HCT116 (cell line): ENCODE measurements at regions not wholly inside any gene's neighbourhood (a gene's known extent, or its start where the extent isn't known, plus 50 kb on each side); places are given as distances from the start of the nearest gene placed in this dataset.

Experiments used
- ATAC-seq: fragments of 200-7000 bp; cut with Tn5 transposase; 2 replicates; pipeline ENCODE4 v1.9.1; 2020; ENCODE audit warnings: mild to moderate bottlenecking, moderate library complexity
- BruUV-seq: library from RNA; stranded (reverse); fragments of 400-500 nt; replicated peaks from 2 replicates; lab custom pipeline; 2021; lab: Mats Ljungman, UMichigan
- CTCF ChIA-PET: fragments of 300-600 bp; sonication (Branson Sonifier 250); formaldehyde crosslinking; loops from one replicate; lab custom pipeline; 2021; ENCODE audit warnings: antibody characterized with exemption; lab: Charles Lee
- POLR2A ChIA-PET: fragments of 300-600, 350-600 bp; sonication (Branson Sonifier 250); formaldehyde crosslinking; loops from one replicate; lab custom pipeline; 2021; ENCODE audit warnings: antibody characterized with exemption; lab: Charles Lee
- RAD21 ChIA-PET, 2 experiments: fragments of 300-600 bp; sonication (Branson Sonifier 250); formaldehyde crosslinking; loops; one replicate each; lab custom pipeline; 2023; ENCODE audit warnings: low total read pairs in 2 of 2; ENCODE audit not compliant: uncharacterized antibody in 2 of 2, unreplicated experiment in 2 of 2, low non-redundant PET in 1 of 2; lab: Charles Lee
- DNase-seq: peaks from one replicate; pipeline ENCODE4 v3.0.0-alpha.2; 2010; ENCODE audit warnings: low read depth, low spot score
- H2AFZ ChIP-seq: fragments of 200-600 bp; shearing (Covaris generic), sonication (generic); 2 replicates; pipeline ENCODE4 v1.6.1; 2017; ENCODE audit warnings: low read depth, mixed run types, mixed read lengths, antibody characterized with exemption, low read length; ENCODE audit not compliant: poor library complexity, severe bottlenecking
- H3K27ac ChIP-seq: 2 replicates; pipeline ENCODE4 v1.5.1; 2012; ENCODE audit warnings: low read depth, low read length
- H3K27me3 ChIP-seq: fragments of 200-600 bp; sonication (generic); 2 replicates; pipeline ENCODE4 v1.6.1; 2016; ENCODE audit warnings: mixed run types, low read length, mixed read lengths; ENCODE audit not compliant: insufficient read depth
- H3K36me3 ChIP-seq, 2 experiments: fragments of 200-500 bp in 1 of 2; fragments of 200-600 bp in 1 of 2; sonication (Bioruptor generic) in 1 of 2; sonication (generic) in 1 of 2; 2 replicates each; pipeline versions ENCODE4 v1.5.1 to v1.6.1; 2014 to 2016; ENCODE audit warnings: low read length in 2 of 2, inconsistent platforms in 1 of 2, mixed read lengths in 1 of 2, mixed run types in 1 of 2; ENCODE audit not compliant: insufficient read depth in 2 of 2, control insufficient read depth in 1 of 2
- H3K4me1 ChIP-seq, 2 experiments: fragments of 200-600 bp in 1 of 2; sonication (generic) in 1 of 2; 2 replicates each; pipeline versions ENCODE4 v1.5.1 to v1.6.1; 2012 to 2017; ENCODE audit warnings: low read length in 2 of 2, inconsistent platforms in 1 of 2, mild to moderate bottlenecking in 1 of 2, mixed read lengths in 1 of 2, mixed run types in 1 of 2, moderate library complexity in 1 of 2; ENCODE audit not compliant: insufficient read depth in 2 of 2, control insufficient read depth in 1 of 2
- H3K4me2 ChIP-seq: fragments of 200-600 bp; sonication (generic); 2 replicates; pipeline ENCODE4 v1.6.1; 2017; ENCODE audit warnings: mixed run types, low read length, mixed read lengths
- H3K4me3 ChIP-seq, 2 experiments: fragments of 200-600 bp in 1 of 2; sonication (generic) in 1 of 2; replicated peaks in 1 of 2; 2 replicates each; pipeline ENCODE4 v1.5.1; 2011 to 2016; ENCODE audit warnings: low read length in 2 of 2, control low read depth in 1 of 2, low read depth in 1 of 2, mild to moderate bottlenecking in 1 of 2, mixed read lengths in 1 of 2, mixed run types in 1 of 2
- H3K79me2 ChIP-seq: fragments of 200-600 bp; sonication (generic); 2 replicates; pipeline ENCODE4 v1.6.1; 2017; ENCODE audit warnings: mild to moderate bottlenecking, mixed run types, low read length, moderate library complexity, mixed read lengths; ENCODE audit not compliant: insufficient read depth
- H3K9ac ChIP-seq: fragments of 200-600 bp; sonication (generic); 2 replicates; pipeline ENCODE4 v1.6.1; 2016; ENCODE audit warnings: low read length, mixed read lengths
- H3K9me2 ChIP-seq: fragments of 200-600 bp; sonication (generic), shearing (Covaris generic); 2 replicates; pipeline ENCODE4 v1.6.1; 2017; ENCODE audit warnings: mixed run types, mild to moderate bottlenecking, moderate library complexity; ENCODE audit not compliant: insufficient read depth
- H3K9me3 ChIP-seq, 2 experiments: fragments of 200-500 bp in 1 of 2; fragments of 200-600 bp in 1 of 2; sonication (Bioruptor generic) in 1 of 2; sonication (generic) in 1 of 2; 2 replicates each; pipeline ENCODE4 v1.6.1; 2014 to 2017; ENCODE audit warnings: low read length in 2 of 2, mixed read lengths in 2 of 2, inconsistent platforms in 1 of 2, low read depth in 1 of 2, mild to moderate bottlenecking in 1 of 2, mixed run types in 1 of 2, moderate library complexity in 1 of 2; ENCODE audit not compliant: control insufficient read depth in 1 of 2, insufficient read depth in 1 of 2
- H4K20me1 ChIP-seq: fragments of 200-600 bp; sonication (generic), shearing (Covaris generic); 2 replicates; pipeline ENCODE4 v1.6.1; 2017; ENCODE audit warnings: mixed run types, mild to moderate bottlenecking, moderate library complexity; ENCODE audit not compliant: insufficient read depth
- CBX3 ChIP-seq: IDR thresholded peaks from 2 replicates; pipeline ENCODE4 v1.6.1; 2012; ENCODE audit warnings: low read depth
- ELF1 ChIP-seq: IDR thresholded peaks from 2 replicates; pipeline ENCODE4 v1.6.1; 2012; ENCODE audit warnings: low read depth, borderline replicate concordance
- POLR2AphosphoS5 ChIP-seq: IDR thresholded peaks from 2 replicates; pipeline ENCODE4 v1.6.1; 2011; ENCODE audit warnings: mild to moderate bottlenecking, low read depth, low read length, moderate library complexity
- TCF7L2 ChIP-seq: IDR thresholded peaks from 2 replicates; pipeline ENCODE4 v1.7.0; 2011; ENCODE audit warnings: borderline replicate concordance, inconsistent platforms; ENCODE audit not compliant: insufficient read depth, insufficient read length; ENCODE audit errors: extremely low read depth
- intact Hi-C: fragments of 100-400 bp; cut with micrococcal nuclease; formaldehyde crosslinking; loops from 2 replicates; pipeline ENCODE4 v1.10.0; 2022
- TF ChIP-seq, protein P1 (sequence below): IDR thresholded peaks from 2 replicates; pipeline ENCODE4 v1.6.1; 2012; ENCODE audit warnings: low read depth

DNA sequence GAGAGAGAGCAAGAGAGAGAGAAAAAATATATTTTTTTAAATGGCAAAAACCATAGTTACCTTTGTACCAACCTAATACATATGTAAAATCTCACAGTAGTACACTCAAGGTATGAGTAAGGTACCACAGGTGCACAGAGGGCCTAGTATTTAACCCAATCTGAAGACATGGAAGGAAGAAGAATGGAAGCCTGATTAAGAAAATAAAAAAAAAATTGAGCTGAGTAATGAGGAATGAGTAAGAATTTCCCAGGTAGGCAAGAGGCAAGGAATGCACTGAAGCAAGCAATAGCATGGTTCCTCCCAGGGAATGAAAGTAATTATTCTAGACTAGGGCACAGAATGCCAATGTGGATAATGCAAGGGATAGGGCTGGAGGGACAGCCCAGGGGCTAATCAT is 294.2 kb downstream of the FIGN start (continued):
- no peak for TF ChIP-seq ELF1
- TF ChIP-seq, protein P1, sequence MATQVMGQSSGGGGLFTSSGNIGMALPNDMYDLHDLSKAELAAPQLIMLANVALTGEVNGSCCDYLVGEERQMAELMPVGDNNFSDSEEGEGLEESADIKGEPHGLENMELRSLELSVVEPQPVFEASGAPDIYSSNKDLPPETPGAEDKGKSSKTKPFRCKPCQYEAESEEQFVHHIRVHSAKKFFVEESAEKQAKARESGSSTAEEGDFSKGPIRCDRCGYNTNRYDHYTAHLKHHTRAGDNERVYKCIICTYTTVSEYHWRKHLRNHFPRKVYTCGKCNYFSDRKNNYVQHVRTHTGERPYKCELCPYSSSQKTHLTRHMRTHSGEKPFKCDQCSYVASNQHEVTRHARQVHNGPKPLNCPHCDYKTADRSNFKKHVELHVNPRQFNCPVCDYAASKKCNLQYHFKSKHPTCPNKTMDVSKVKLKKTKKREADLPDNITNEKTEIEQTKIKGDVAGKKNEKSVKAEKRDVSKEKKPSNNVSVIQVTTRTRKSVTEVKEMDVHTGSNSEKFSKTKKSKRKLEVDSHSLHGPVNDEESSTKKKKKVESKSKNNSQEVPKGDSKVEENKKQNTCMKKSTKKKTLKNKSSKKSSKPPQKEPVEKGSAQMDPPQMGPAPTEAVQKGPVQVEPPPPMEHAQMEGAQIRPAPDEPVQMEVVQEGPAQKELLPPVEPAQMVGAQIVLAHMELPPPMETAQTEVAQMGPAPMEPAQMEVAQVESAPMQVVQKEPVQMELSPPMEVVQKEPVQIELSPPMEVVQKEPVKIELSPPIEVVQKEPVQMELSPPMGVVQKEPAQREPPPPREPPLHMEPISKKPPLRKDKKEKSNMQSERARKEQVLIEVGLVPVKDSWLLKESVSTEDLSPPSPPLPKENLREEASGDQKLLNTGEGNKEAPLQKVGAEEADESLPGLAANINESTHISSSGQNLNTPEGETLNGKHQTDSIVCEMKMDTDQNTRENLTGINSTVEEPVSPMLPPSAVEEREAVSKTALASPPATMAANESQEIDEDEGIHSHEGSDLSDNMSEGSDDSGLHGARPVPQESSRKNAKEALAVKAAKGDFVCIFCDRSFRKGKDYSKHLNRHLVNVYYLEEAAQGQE: no peak

DNA sequence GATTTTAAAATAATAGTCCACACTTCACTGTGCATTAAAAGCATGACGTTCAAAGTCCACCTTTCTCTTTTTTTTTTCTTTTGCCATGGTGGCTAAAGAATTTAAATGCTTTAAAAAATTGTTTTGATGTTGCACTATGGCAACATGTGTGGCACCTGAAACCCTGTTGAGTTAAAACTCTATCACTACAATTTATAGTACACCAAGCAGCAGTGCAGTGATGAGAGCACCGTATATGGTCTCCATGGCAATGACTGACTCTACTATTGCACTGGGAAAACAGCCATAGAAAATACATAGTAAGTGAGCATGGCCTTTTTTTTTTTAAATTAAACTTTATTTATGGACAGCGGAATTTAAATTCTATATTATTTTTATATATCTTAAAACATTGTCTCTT is 298.8 kb downstream of the FIGN start:
- H3K9me3 ChIP-seq: no peaks in the 10 kb centered on the region
- ChIA-PET RAD21 (no interaction called here), CTCF (no interaction called here), POLR2A (no interaction called here)
- no peak overlapping the region for H3K9ac ChIP-seq
- intact Hi-C loops: no loop called here
- H3K79me2 ChIP-seq: no peaks in the 10 kb centered on the region
- no peak overlapping the region for H3K4me3 ChIP-seq
- no peaks in the 10 kb centered on the region; the same call in 1 of the 2 replicates for H4K20me1 ChIP-seq
- H3K4me1 ChIP-seq: no peaks in the 10 kb centered on the region
- no TSS peak for BruUV-seq
- ATAC-seq: no peak
- H3K9me2 ChIP-seq: no peaks in the 10 kb centered on the region
- no peak for DNase-seq
- H3K27ac ChIP-seq: no peak overlapping the region
- H3K4me2 ChIP-seq: no peak overlapping the region
- H2AFZ ChIP-seq: no peak overlapping the region
- no peaks in the 10 kb centered on the region for H3K36me3 ChIP-seq
- TF ChIP-seq CBX3 (no peak), POLR2AphosphoS5 (no peak), TCF7L2 (no peak)
- peaks cover 8% of the 10 kb centered on the region for H3K27me3 ChIP-seq
